ENCODE measurements at regions not wholly inside any gene's neighbourhood (a gene's known extent, or its start where the extent isn't known, plus 50 kb on each side); places are given as distances from the start of the nearest gene placed in this dataset.
A peak's percentile ranks its signal among the peaks of the same experiment; 100 is the strongest.

GRCh38 chr7:142459551-142459963 lies 201.7 kb upstream of the PRSS58 start:
- TF ChIP-seq, protein P1, sequence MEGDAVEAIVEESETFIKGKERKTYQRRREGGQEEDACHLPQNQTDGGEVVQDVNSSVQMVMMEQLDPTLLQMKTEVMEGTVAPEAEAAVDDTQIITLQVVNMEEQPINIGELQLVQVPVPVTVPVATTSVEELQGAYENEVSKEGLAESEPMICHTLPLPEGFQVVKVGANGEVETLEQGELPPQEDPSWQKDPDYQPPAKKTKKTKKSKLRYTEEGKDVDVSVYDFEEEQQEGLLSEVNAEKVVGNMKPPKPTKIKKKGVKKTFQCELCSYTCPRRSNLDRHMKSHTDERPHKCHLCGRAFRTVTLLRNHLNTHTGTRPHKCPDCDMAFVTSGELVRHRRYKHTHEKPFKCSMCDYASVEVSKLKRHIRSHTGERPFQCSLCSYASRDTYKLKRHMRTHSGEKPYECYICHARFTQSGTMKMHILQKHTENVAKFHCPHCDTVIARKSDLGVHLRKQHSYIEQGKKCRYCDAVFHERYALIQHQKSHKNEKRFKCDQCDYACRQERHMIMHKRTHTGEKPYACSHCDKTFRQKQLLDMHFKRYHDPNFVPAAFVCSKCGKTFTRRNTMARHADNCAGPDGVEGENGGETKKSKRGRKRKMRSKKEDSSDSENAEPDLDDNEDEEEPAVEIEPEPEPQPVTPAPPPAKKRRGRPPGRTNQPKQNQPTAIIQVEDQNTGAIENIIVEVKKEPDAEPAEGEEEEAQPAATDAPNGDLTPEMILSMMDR (IDR thresholded peaks at IDR 0.05): peak; percentile 65
- TF ChIP-seq FOXP1 (CRISPR knock-in tag; IDR thresholded peaks at IDR 0.05; ENCODE audit: borderline replicate concordance) (no peak), TP53 (CRISPR knock-in tag; IDR thresholded peaks at IDR 0.05) (no peak), CREB1 (CRISPR knock-in tag; IDR thresholded peaks at IDR 0.05) (no peak), MYBL2 (CRISPR knock-in tag; IDR thresholded peaks at IDR 0.05) (no peak), ZNF121 (CRISPR knock-in tag; IDR thresholded peaks at IDR 0.05) (no peak), SP1 (CRISPR knock-in tag; conservative IDR thresholded peaks at IDR 0.05) (no peak), TEAD4 (CRISPR knock-in tag; IDR thresholded peaks at IDR 0.05) (no peak)
- TF ChIP-seq, protein P2, sequence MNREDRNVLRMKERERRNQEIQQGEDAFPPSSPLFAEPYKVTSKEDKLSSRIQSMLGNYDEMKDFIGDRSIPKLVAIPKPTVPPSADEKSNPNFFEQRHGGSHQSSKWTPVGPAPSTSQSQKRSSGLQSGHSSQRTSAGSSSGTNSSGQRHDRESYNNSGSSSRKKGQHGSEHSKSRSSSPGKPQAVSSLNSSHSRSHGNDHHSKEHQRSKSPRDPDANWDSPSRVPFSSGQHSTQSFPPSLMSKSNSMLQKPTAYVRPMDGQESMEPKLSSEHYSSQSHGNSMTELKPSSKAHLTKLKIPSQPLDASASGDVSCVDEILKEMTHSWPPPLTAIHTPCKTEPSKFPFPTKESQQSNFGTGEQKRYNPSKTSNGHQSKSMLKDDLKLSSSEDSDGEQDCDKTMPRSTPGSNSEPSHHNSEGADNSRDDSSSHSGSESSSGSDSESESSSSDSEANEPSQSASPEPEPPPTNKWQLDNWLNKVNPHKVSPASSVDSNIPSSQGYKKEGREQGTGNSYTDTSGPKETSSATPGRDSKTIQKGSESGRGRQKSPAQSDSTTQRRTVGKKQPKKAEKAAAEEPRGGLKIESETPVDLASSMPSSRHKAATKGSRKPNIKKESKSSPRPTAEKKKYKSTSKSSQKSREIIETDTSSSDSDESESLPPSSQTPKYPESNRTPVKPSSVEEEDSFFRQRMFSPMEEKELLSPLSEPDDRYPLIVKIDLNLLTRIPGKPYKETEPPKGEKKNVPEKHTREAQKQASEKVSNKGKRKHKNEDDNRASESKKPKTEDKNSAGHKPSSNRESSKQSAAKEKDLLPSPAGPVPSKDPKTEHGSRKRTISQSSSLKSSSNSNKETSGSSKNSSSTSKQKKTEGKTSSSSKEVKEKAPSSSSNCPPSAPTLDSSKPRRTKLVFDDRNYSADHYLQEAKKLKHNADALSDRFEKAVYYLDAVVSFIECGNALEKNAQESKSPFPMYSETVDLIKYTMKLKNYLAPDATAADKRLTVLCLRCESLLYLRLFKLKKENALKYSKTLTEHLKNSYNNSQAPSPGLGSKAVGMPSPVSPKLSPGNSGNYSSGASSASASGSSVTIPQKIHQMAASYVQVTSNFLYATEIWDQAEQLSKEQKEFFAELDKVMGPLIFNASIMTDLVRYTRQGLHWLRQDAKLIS (CRISPR knock-in tag; IDR thresholded peaks at IDR 0.05; ENCODE audit: borderline replicate concordance): no peak
- TF ChIP-seq, protein P3, sequence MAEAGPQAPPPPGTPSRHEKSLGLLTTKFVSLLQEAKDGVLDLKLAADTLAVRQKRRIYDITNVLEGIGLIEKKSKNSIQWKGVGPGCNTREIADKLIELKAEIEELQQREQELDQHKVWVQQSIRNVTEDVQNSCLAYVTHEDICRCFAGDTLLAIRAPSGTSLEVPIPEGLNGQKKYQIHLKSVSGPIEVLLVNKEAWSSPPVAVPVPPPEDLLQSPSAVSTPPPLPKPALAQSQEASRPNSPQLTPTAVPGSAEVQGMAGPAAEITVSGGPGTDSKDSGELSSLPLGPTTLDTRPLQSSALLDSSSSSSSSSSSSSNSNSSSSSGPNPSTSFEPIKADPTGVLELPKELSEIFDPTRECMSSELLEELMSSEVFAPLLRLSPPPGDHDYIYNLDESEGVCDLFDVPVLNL (CRISPR knock-in tag; IDR thresholded peaks at IDR 0.05; ENCODE audit: borderline replicate concordance, low read depth): no peak
- TF ChIP-seq, protein P4, sequence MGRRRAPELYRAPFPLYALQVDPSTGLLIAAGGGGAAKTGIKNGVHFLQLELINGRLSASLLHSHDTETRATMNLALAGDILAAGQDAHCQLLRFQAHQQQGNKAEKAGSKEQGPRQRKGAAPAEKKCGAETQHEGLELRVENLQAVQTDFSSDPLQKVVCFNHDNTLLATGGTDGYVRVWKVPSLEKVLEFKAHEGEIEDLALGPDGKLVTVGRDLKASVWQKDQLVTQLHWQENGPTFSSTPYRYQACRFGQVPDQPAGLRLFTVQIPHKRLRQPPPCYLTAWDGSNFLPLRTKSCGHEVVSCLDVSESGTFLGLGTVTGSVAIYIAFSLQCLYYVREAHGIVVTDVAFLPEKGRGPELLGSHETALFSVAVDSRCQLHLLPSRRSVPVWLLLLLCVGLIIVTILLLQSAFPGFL (CRISPR knock-in tag; IDR thresholded peaks at IDR 0.05; ENCODE audit: borderline replicate concordance): no peak
